ENCODE measurements at regions not wholly inside any gene's neighbourhood (a gene's known extent, or its start where the extent isn't known, plus 50 kb on each side); places are given as distances from the start of the nearest gene placed in this dataset.

DNA sequence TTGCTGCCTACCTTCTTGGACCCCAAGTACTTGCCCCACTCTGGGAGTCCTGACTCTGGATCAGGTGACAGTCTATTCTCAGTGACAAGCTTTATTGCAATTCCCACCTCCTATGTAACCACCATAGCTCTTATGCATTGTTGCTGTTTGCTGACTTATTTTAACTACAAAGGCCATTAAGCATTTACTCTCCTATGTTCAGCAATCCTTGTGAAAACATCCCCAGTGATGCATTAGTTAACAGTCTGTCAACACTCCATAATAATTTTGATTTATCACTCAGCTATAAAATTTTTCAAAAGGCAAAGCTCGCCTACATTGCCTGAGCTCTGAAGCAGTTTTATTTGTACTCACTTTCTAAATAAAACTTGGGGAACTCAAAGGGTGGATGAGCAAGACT, 871.8 kb upstream of the SORCS1 start:
- TF ChIP-seq, protein P1, sequence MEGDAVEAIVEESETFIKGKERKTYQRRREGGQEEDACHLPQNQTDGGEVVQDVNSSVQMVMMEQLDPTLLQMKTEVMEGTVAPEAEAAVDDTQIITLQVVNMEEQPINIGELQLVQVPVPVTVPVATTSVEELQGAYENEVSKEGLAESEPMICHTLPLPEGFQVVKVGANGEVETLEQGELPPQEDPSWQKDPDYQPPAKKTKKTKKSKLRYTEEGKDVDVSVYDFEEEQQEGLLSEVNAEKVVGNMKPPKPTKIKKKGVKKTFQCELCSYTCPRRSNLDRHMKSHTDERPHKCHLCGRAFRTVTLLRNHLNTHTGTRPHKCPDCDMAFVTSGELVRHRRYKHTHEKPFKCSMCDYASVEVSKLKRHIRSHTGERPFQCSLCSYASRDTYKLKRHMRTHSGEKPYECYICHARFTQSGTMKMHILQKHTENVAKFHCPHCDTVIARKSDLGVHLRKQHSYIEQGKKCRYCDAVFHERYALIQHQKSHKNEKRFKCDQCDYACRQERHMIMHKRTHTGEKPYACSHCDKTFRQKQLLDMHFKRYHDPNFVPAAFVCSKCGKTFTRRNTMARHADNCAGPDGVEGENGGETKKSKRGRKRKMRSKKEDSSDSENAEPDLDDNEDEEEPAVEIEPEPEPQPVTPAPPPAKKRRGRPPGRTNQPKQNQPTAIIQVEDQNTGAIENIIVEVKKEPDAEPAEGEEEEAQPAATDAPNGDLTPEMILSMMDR (IDR thresholded peaks at IDR 0.05; ENCODE audit: control extremely low read depth in 1 of 3, insufficient read depth in 1 of 3, low read depth in 1 of 3, low read length in 3 of 3), result no peak
- TF ChIP-seq EP300 (IDR thresholded peaks at IDR 0.05; ENCODE audit: borderline replicate concordance in 1 of 2, low read depth in 2 of 2, low read length in 2 of 2), result no peak
- TF ChIP-seq POLR2A (IDR thresholded peaks at IDR 0.05; ENCODE audit: control extremely low read depth in 1 of 2, low read depth in 2 of 2, low read length in 2 of 2), result no peak
- no peak for TF ChIP-seq RNF2 (IDR thresholded peaks at IDR 0.05; ENCODE audit: borderline replicate concordance, low read depth, low read length, missing control alignments, poor library complexity, severe bottlenecking)
- no peak for TF ChIP-seq EZH2 (IDR thresholded peaks at IDR 0.05; ENCODE audit: low read depth, low read length, severe bottlenecking)
- TF ChIP-seq TEAD4 (IDR thresholded peaks at IDR 0.05; ENCODE audit: low read depth, low read length), result no peak
- no peak for TF ChIP-seq TAF1 (IDR thresholded peaks at IDR 0.05; ENCODE audit: low read depth, low read length)
- TF ChIP-seq SIN3A (conservative IDR thresholded peaks at IDR 0.05 in 1 of 2, IDR thresholded peaks at IDR 0.05 in 1 of 2; ENCODE audit: low read depth in 1 of 2, low read length in 2 of 2), result no peak
- no peak for TF ChIP-seq POLR2AphosphoS5 (IDR thresholded peaks at IDR 0.05; ENCODE audit: low read depth, low read length)
- TF ChIP-seq, protein P2, sequence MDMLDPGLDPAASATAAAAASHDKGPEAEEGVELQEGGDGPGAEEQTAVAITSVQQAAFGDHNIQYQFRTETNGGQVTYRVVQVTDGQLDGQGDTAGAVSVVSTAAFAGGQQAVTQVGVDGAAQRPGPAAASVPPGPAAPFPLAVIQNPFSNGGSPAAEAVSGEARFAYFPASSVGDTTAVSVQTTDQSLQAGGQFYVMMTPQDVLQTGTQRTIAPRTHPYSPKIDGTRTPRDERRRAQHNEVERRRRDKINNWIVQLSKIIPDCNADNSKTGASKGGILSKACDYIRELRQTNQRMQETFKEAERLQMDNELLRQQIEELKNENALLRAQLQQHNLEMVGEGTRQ (IDR thresholded peaks at IDR 0.05; ENCODE audit: low read length), result no peak
